ENCODE measurements at regions not wholly inside any gene's neighbourhood (a gene's known extent, or its start where the extent isn't known, plus 50 kb on each side); places are given as distances from the start of the nearest gene placed in this dataset.

DNA sequence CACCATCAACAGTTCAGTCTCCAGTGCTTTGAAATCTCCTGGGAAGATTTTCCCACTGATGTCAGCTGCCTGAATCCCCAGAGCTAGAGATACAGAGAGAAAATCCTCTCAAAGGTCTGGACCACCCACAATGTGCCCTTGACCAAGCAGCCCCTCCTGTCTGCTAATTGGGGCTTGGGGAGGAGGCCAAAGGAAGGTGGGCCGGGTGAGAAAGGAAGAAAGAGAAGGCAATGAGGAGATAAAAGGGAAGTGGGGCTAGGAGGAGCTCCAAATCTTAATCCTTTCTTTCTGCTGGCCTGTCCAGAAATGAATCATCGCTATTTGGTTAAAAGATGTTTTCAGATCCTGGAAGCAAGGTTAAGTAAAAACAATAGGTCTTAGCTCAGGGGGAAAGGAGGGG is 322.9 kb downstream of the BCL11B start:
- no TSS peak for BruUV-seq (replicated peaks)
- no peak overlapping the region for H3K27ac ChIP-seq (ENCODE audit: extremely low read length, insufficient read depth, low read length)
- no peaks in the 10 kb centered on the region for H3K36me3 ChIP-seq (replicated peaks in 1 of 2; ENCODE audit: control insufficient read depth in 1 of 2, insufficient read depth in 2 of 2, low read length in 2 of 2)
- TF ChIP-seq, protein P1, sequence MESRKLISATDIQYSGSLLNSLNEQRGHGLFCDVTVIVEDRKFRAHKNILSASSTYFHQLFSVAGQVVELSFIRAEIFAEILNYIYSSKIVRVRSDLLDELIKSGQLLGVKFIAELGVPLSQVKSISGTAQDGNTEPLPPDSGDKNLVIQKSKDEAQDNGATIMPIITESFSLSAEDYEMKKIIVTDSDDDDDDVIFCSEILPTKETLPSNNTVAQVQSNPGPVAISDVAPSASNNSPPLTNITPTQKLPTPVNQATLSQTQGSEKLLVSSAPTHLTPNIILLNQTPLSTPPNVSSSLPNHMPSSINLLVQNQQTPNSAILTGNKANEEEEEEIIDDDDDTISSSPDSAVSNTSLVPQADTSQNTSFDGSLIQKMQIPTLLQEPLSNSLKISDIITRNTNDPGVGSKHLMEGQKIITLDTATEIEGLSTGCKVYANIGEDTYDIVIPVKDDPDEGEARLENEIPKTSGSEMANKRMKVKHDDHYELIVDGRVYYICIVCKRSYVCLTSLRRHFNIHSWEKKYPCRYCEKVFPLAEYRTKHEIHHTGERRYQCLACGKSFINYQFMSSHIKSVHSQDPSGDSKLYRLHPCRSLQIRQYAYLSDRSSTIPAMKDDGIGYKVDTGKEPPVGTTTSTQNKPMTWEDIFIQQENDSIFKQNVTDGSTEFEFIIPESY (CRISPR knock-in tag; IDR thresholded peaks at IDR 0.05), result no peak
- TF ChIP-seq POGZ (CRISPR knock-in tag; IDR thresholded peaks at IDR 0.05) (no peak), ZNF264 (CRISPR knock-in tag; IDR thresholded peaks at IDR 0.05) (no peak), ZNF709 (CRISPR knock-in tag; IDR thresholded peaks at IDR 0.05) (no peak), KLF15 (CRISPR knock-in tag; IDR thresholded peaks at IDR 0.05; ENCODE audit: borderline replicate concordance) (no peak), ZNF598 (CRISPR knock-in tag; IDR thresholded peaks at IDR 0.05; ENCODE audit: borderline replicate concordance) (no peak), FOXO1 (CRISPR knock-in tag; IDR thresholded peaks at IDR 0.05) (no peak), GLI4 (CRISPR knock-in tag; IDR thresholded peaks at IDR 0.05; ENCODE audit: borderline replicate concordance) (no peak), HIVEP1 (CRISPR knock-in tag; IDR thresholded peaks at IDR 0.05) (no peak), NR3C1 (CRISPR knock-in tag; IDR thresholded peaks at IDR 0.05) (no peak)
- TF ChIP-seq, protein P2, sequence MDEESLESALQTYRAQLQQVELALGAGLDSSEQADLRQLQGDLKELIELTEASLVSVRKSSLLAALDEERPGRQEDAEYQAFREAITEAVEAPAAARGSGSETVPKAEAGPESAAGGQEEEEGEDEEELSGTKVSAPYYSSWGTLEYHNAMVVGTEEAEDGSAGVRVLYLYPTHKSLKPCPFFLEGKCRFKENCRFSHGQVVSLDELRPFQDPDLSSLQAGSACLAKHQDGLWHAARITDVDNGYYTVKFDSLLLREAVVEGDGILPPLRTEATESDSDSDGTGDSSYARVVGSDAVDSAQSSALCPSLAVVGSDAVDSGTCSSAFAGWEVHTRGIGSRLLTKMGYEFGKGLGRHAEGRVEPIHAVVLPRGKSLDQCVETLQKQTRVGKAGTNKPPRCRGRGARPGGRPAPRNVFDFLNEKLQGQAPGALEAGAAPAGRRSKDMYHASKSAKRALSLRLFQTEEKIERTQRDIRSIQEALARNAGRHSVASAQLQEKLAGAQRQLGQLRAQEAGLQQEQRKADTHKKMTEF (CRISPR knock-in tag; IDR thresholded peaks at IDR 0.05), result no peak
- TF ChIP-seq, protein P3, sequence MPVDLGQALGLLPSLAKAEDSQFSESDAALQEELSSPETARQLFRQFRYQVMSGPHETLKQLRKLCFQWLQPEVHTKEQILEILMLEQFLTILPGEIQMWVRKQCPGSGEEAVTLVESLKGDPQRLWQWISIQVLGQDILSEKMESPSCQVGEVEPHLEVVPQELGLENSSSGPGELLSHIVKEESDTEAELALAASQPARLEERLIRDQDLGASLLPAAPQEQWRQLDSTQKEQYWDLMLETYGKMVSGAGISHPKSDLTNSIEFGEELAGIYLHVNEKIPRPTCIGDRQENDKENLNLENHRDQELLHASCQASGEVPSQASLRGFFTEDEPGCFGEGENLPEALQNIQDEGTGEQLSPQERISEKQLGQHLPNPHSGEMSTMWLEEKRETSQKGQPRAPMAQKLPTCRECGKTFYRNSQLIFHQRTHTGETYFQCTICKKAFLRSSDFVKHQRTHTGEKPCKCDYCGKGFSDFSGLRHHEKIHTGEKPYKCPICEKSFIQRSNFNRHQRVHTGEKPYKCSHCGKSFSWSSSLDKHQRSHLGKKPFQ (CRISPR knock-in tag; IDR thresholded peaks at IDR 0.05; ENCODE audit: insufficient replicate concordance), result no peak
- H3K4me3 ChIP-seq (replicated peaks in 1 of 3; ENCODE audit: insufficient read depth in 1 of 3, low read depth in 2 of 3, low read length in 3 of 3), result no peak overlapping the region
- intact Hi-C loops (cut with micrococcal nuclease; ENCODE audit: unreplicated experiment), result no loop called here
- ChIA-PET CTCF (ENCODE audit: low intra/inter-chr PET ratio, low total read pairs) (no interaction called here), POLR2A (no interaction called here)
- H3K9me3 ChIP-seq (ENCODE audit: low read length), result no peaks in the 10 kb centered on the region
- FAIRE-seq (no peak), DNase-seq (ENCODE audit: low spot score) (no peak), ATAC-seq (no peak)
- in situ Hi-C loops (cut with HindIII; ENCODE audit: extremely low pct_ligation_motif_present, low pct_unique_long_range_greater_than_20kb), result no loop called here
- H3K27me3 ChIP-seq (ENCODE audit: control insufficient read depth in 1 of 2, insufficient read depth in 2 of 2, low read length in 2 of 2), result peaks cover 0 to 13% of the 10 kb centered on the region in 2 experiments; a peak in 1 of 5 replicates
- H3K79me2 ChIP-seq (ENCODE audit: insufficient read depth, low read length), result no peaks in the 10 kb centered on the region
- WGBS (ENCODE audit: low lambda C conversion rate), result 50% methylated on average over 2 of the region's 2 CpGs
- H3K4me1 ChIP-seq (ENCODE audit: insufficient read depth, low read length), result no peaks in the 10 kb centered on the region
- H3K9ac ChIP-seq (ENCODE audit: insufficient read depth, low read depth, low read length), result no peak overlapping the region
- H4K20me1 ChIP-seq (ENCODE audit: insufficient read depth, low read length), result no peaks in the 10 kb centered on the region
- H3K4me2 ChIP-seq (ENCODE audit: low read depth, low read length), result no peak overlapping the region
- no peak overlapping the region for H2AFZ ChIP-seq (ENCODE audit: low read length)

Measured in HepG2 (cell line).